ENCODE measurements at regions not wholly inside any gene's neighbourhood (a gene's known extent, or its start where the extent isn't known, plus 50 kb on each side); places are given as distances from the start of the nearest gene placed in this dataset.
"Not testable (repeated sequence)": the region's sequence is repeated elsewhere in the genome, so short reads cannot be mapped to it uniquely, and the experiment has no call there.

- no peak overlapping the region for H3K4me3 ChIP-seq (ENCODE audit: low read length)
- TF ChIP-seq CTCF (conservative IDR thresholded peaks at IDR 0.05; ENCODE audit: low read depth, low read length): no peak
- no peak for DNase-seq (ENCODE audit: low read depth)
These were observed 353.3 kb upstream of the SEMA3C start for GRCh38 chr7:81272176-81272575.

- H3K4me3 ChIP-seq (ENCODE audit: low read length): no peak overlapping the region
- no peak for TF ChIP-seq CTCF (conservative IDR thresholded peaks at IDR 0.05; ENCODE audit: low read depth, low read length)
- DNase-seq (ENCODE audit: low read depth): no peak
These were observed 349.7 kb upstream of the SEMA3C start for GRCh38 chr7:81268551-81268950.

GRCh38 chr7:81267508-81267907, 348.7 kb upstream of the SEMA3C start:
- H3K4me3 ChIP-seq (ENCODE audit: low read length): no peak overlapping the region
- DNase-seq (ENCODE audit: low read depth): no peak
- no peak for TF ChIP-seq CTCF (conservative IDR thresholded peaks at IDR 0.05; ENCODE audit: low read depth, low read length)

GRCh38 chr7:81264116-81264515, 345.3 kb upstream of the SEMA3C start:
- no peak overlapping the region for H3K4me3 ChIP-seq (ENCODE audit: low read length)
- no peak for TF ChIP-seq CTCF (conservative IDR thresholded peaks at IDR 0.05; ENCODE audit: low read depth, low read length)
- no peak for DNase-seq (ENCODE audit: low read depth)

GRCh38 chr7:81260152-81260551, 341.3 kb upstream of the SEMA3C start:
- H3K4me3 ChIP-seq (ENCODE audit: low read length): no peak overlapping the region
- no peak for DNase-seq (ENCODE audit: low read depth)
- no peak for TF ChIP-seq CTCF (conservative IDR thresholded peaks at IDR 0.05; ENCODE audit: low read depth, low read length)

GRCh38 chr7:81256991-81257390, 338.1 kb upstream of the SEMA3C start:
- no peak for DNase-seq (ENCODE audit: low read depth)
- TF ChIP-seq CTCF (conservative IDR thresholded peaks at IDR 0.05; ENCODE audit: low read depth, low read length): peak; percentile 21
- no peak overlapping the region for H3K4me3 ChIP-seq (ENCODE audit: low read length)

- no peak for TF ChIP-seq CTCF (conservative IDR thresholded peaks at IDR 0.05; ENCODE audit: low read depth, low read length)
- no peak overlapping the region for H3K4me3 ChIP-seq (ENCODE audit: low read length)
- DNase-seq (ENCODE audit: low read depth): no peak
These were observed 329.6 kb upstream of the SEMA3C start for GRCh38 chr7:81248420-81248819.

- DNase-seq (ENCODE audit: low read depth): not testable (repeated sequence)
These were observed 328.5 kb upstream of the SEMA3C start for GRCh38 chr7:81247364-81247763.

More at GRCh38 chr7:81247364-81247763, 328.5 kb upstream of the SEMA3C start:
- H3K4me3 ChIP-seq (ENCODE audit: low read length): not testable (repeated sequence)

Data from retinal pigment epithelial cell (primary cell).